Keratinocyte (primary cell): ENCODE measurements at regions not wholly inside any gene's neighbourhood (a gene's known extent, or its start where the extent isn't known, plus 50 kb on each side); places are given as distances from the start of the nearest gene placed in this dataset.

Experiments
- DNase-seq: peaks from one replicate; pipeline ENCODE4 v3.0.0-alpha.2; 2011; ENCODE audit warnings: low read depth, missing footprints, low spot score
- FAIRE-seq: peaks from 2 replicates; lab custom pipeline; 2011; peaks lifted over from hg19 to GRCh38; lab: Jason Lieb, UNC
- H2AFZ ChIP-seq: 2 replicates; pipeline ENCODE4 v1.6.0; 2012; ENCODE audit warnings: low read length, control low read depth, inconsistent platforms; ENCODE audit not compliant: control insufficient read depth
- H3K27ac ChIP-seq: 2 replicates; pipeline ENCODE4 v1.5.1; 2011; ENCODE audit warnings: low read length; ENCODE audit not compliant: control insufficient read depth, insufficient read depth
- H3K27me3 ChIP-seq: 3 replicates; pipeline ENCODE4 v1.6.0; 2011; ENCODE audit warnings: low read length; ENCODE audit not compliant: control insufficient read depth, insufficient read depth; ENCODE audit errors: extremely low read depth
- H3K36me3 ChIP-seq, 2 experiments: 2 replicates in 1 of 2; 3 replicates in 1 of 2; pipeline ENCODE4 v1.5.1; 2011; ENCODE audit warnings: low read length in 2 of 2, mild to moderate bottlenecking in 1 of 2; ENCODE audit not compliant: control insufficient read depth in 2 of 2, insufficient read depth in 2 of 2; ENCODE audit errors: extremely low read depth in 1 of 2
- H3K4me1 ChIP-seq: 3 replicates; pipeline ENCODE4 v1.5.1; 2011; ENCODE audit warnings: low read length; ENCODE audit not compliant: control insufficient read depth, insufficient read depth; ENCODE audit errors: extremely low read depth
- H3K4me2 ChIP-seq: 3 replicates; pipeline ENCODE4 v1.6.0; 2011; ENCODE audit warnings: low read depth, low read length; ENCODE audit not compliant: control insufficient read depth, insufficient read depth; ENCODE audit errors: extremely low read depth
- H3K4me3 ChIP-seq, 3 experiments: fragments of 200-600 bp in 1 of 3; sonication (generic) in 1 of 3; 2 replicates in 2 of 3; 3 replicates in 1 of 3; pipeline ENCODE4 v1.5.1; 2011 to 2016; ENCODE audit warnings: low read length in 3 of 3, mild to moderate bottlenecking in 3 of 3, control low read depth in 2 of 3, inconsistent platforms in 1 of 3, low read depth in 1 of 3, mixed read lengths in 1 of 3, mixed run types in 1 of 3, moderate library complexity in 1 of 3; ENCODE audit not compliant: control insufficient read depth in 2 of 3, insufficient read depth in 2 of 3; ENCODE audit errors: extremely low read depth in 1 of 3
- H3K79me2 ChIP-seq: 2 replicates; pipeline ENCODE4 v1.6.0; 2012; ENCODE audit warnings: low read length; ENCODE audit not compliant: control insufficient read depth, insufficient read depth
- H3K9ac ChIP-seq: 3 replicates; pipeline ENCODE4 v1.6.0; 2011; ENCODE audit warnings: low read length; ENCODE audit not compliant: control insufficient read depth, insufficient read depth; ENCODE audit errors: extremely low read depth
- H3K9me1 ChIP-seq: 3 replicates; pipeline ENCODE4 v1.6.0; 2011; ENCODE audit warnings: low read length; ENCODE audit not compliant: control insufficient read depth, insufficient read depth; ENCODE audit errors: extremely low read depth
- H3K9me3 ChIP-seq: 2 replicates; pipeline ENCODE4 v1.5.1; 2012; ENCODE audit warnings: low read depth, low read length; ENCODE audit not compliant: control insufficient read depth
- H4K20me1 ChIP-seq: 3 replicates; pipeline ENCODE4 v1.6.0; 2011; ENCODE audit warnings: low read length; ENCODE audit not compliant: control insufficient read depth, insufficient read depth; ENCODE audit errors: extremely low read depth
- CTCF ChIP-seq, 3 experiments: IDR thresholded peaks in 1 of 3; conservative IDR thresholded peaks in 1 of 3; optimal IDR thresholded peaks in 1 of 3; 2 replicates in 2 of 3; 3 replicates in 1 of 3; pipeline versions ENCODE3 to v1.5.1; 2011; ENCODE audit warnings: low read length in 3 of 3, mild to moderate bottlenecking in 3 of 3, moderate library complexity in 2 of 3, control low read depth in 1 of 3, inconsistent platforms in 1 of 3; ENCODE audit not compliant: insufficient read depth in 2 of 3; ENCODE audit errors: extremely low read depth in 1 of 3
- EZH2 ChIP-seq: IDR thresholded peaks from one replicate; pipeline ENCODE4 v1.6.1; 2012; ENCODE audit warnings: inconsistent platforms, mild to moderate bottlenecking, low read length, moderate library complexity
- dilution Hi-C: fragments of 300-500 bp; cut with MboI; formaldehyde crosslinking; loops from one replicate; pipeline ENCODE4 v1.7.0; 2020; ENCODE audit warnings: low sequenced_read_pairs; ENCODE audit not compliant: extremely low pct_ligation_motif_present

- TF ChIP-seq CTCF (optimal IDR thresholded peaks at IDR 0.05 in 1 of 3, IDR thresholded peaks at IDR 0.05 in 1 of 3, conservative IDR thresholded peaks at IDR 0.05 in 1 of 3; ENCODE audit: extremely low read depth in 1 of 3, insufficient read depth in 2 of 3, low read length in 3 of 3) (no peak), EZH2 (no peak)
- dilution Hi-C loops, result no loop called here
- Histone ChIP-seq H3K9me1 (no peaks in the 10 kb centered on the region), H2AFZ (no peak overlapping the region), H3K27me3 (no peaks in the 10 kb centered on the region), H3K9me3 (no peaks in the 10 kb centered on the region), H3K9ac (no peak overlapping the region), H3K4me3 (no peak overlapping the region), H3K4me2 (no peak overlapping the region), H3K79me2 (no peaks in the 10 kb centered on the region), H3K27ac (no peak overlapping the region), H3K36me3 (no peaks in the 10 kb centered on the region), H3K4me1 (no peaks in the 10 kb centered on the region), H4K20me1 (no peaks in the 10 kb centered on the region)
- FAIRE-seq (no peak), DNase-seq (no peak)
Measured at GRCh38 chr12:91551927-91552326, 369.3 kb upstream of the DCN start.

GRCh38 chr12:91551242-91551641 is 368.6 kb upstream of the DCN start:
- dilution Hi-C loops, result no loop called here
- Histone ChIP-seq H3K79me2 (no peaks in the 10 kb centered on the region), H3K4me2 (no peak overlapping the region), H3K9me1 (no peaks in the 10 kb centered on the region), H3K4me1 (no peaks in the 10 kb centered on the region), H3K27me3 (no peaks in the 10 kb centered on the region), H3K36me3 (no peaks in the 10 kb centered on the region), H3K27ac (no peak overlapping the region), H3K9ac (no peak overlapping the region), H3K9me3 (no peaks in the 10 kb centered on the region), H2AFZ (no peak overlapping the region), H3K4me3 (no peak overlapping the region), H4K20me1 (no peaks in the 10 kb centered on the region)
- no peak for TF ChIP-seq CTCF (optimal IDR thresholded peaks at IDR 0.05 in 1 of 3, IDR thresholded peaks at IDR 0.05 in 1 of 3, conservative IDR thresholded peaks at IDR 0.05 in 1 of 3; ENCODE audit: extremely low read depth in 1 of 3, insufficient read depth in 2 of 3, low read length in 3 of 3)
- TF ChIP-seq EZH2, result no peak
- FAIRE-seq (no peak), DNase-seq (no peak)
